IMR-90 (cell line): ENCODE measurements at regions not wholly inside any gene's neighbourhood (a gene's known extent, or its start where the extent isn't known, plus 50 kb on each side); places are given as distances from the start of the nearest gene placed in this dataset.

Experiments
- ATAC-seq: fragments of 200-7000 bp; cut with Tn5 transposase; 2 replicates; pipeline ENCODE4 v1.9.1; 2020; ENCODE audit warnings: low read depth, mild to moderate bottlenecking, moderate library complexity
- BruUV-seq: library from RNA; stranded (reverse); fragments of 400-500 nt; replicated peaks from 2 replicates; lab custom pipeline; 2021; lab: Mats Ljungman, UMichigan
- CTCF ChIA-PET: fragments of 300-600 bp; formaldehyde crosslinking; extraction: SDS; loops from one replicate; lab custom pipeline; 2021; ENCODE audit warnings: antibody characterized with exemption; lab: Yijun Ruan, JAX
- POLR2A ChIA-PET: fragments of 300-600 bp; sonication (Branson Sonifier 250); formaldehyde crosslinking; loops from one replicate; lab custom pipeline; 2022; ENCODE audit warnings: antibody characterized with exemption; ENCODE audit not compliant: unreplicated experiment; lab: Charles Lee
- DNase-seq: peaks from one replicate; pipeline ENCODE4 v3.0.0; 2013
- H2AFZ ChIP-seq: replicated peaks from 2 replicates; pipeline ENCODE3; 2013; ENCODE audit warnings: low read length, mild to moderate bottlenecking; ENCODE audit not compliant: poor library complexity
- H2AK5ac ChIP-seq: 2 replicates; pipeline ENCODE4 v1.6.1; 2013; ENCODE audit warnings: low read depth, low read length, inconsistent platforms
- H2AK9ac ChIP-seq: replicated peaks from 2 replicates; pipeline ENCODE3; 2013; ENCODE audit warnings: mild to moderate bottlenecking, low read depth, low read length, moderate library complexity; ENCODE audit not compliant: poor library complexity
- H2BK120ac ChIP-seq: 2 replicates; pipeline ENCODE4 v1.6.1; 2013; ENCODE audit warnings: low read depth, low read length, inconsistent platforms
- H2BK15ac ChIP-seq: 3 replicates; pipeline ENCODE4 v1.6.1; 2013; ENCODE audit warnings: low read depth, low read length, inconsistent platforms
- H2BK20ac ChIP-seq: 2 replicates; pipeline ENCODE4 v1.6.1; 2013; ENCODE audit warnings: low read depth, mild to moderate bottlenecking, inconsistent platforms, low read length, moderate library complexity
- H2BK5ac ChIP-seq: 2 replicates; pipeline ENCODE4 v1.6.1; 2013; ENCODE audit warnings: mild to moderate bottlenecking, low read depth, low read length, inconsistent platforms; ENCODE audit not compliant: poor library complexity, severe bottlenecking
- H3K14ac ChIP-seq: replicated peaks from 2 replicates; pipeline ENCODE4 v1.6.1; 2013; ENCODE audit warnings: low read depth, low read length, inconsistent platforms
- H3K18ac ChIP-seq: 2 replicates; pipeline ENCODE4 v1.6.1; 2013; ENCODE audit warnings: low read depth, low read length, control low read depth
- H3K23ac ChIP-seq: 2 replicates; pipeline ENCODE4 v1.6.1; 2013; ENCODE audit warnings: low read depth, low read length, inconsistent platforms
- H3K27ac ChIP-seq: 2 replicates; pipeline ENCODE4 v1.5.1; 2013; ENCODE audit warnings: mild to moderate bottlenecking, control low read depth, low read length; ENCODE audit not compliant: insufficient read depth
- H3K27me3 ChIP-seq: 2 replicates; pipeline ENCODE4 v1.6.1; 2013; ENCODE audit warnings: low read length; ENCODE audit not compliant: control insufficient read depth, insufficient read depth
- H3K36me3 ChIP-seq: 2 replicates; pipeline ENCODE4 v1.6.1; 2013; ENCODE audit warnings: low read length, mixed read lengths; ENCODE audit not compliant: control insufficient read depth, insufficient read depth
- H3K4ac ChIP-seq: 2 replicates; pipeline ENCODE4 v1.6.1; 2013; ENCODE audit warnings: low read depth, low read length, inconsistent platforms
- H3K4me1 ChIP-seq: 2 replicates; pipeline ENCODE4 v1.6.1; 2013; ENCODE audit warnings: low read length, mixed read lengths; ENCODE audit not compliant: control insufficient read depth, insufficient read depth
- H3K4me2 ChIP-seq: 2 replicates; pipeline ENCODE4 v1.6.1; 2013; ENCODE audit warnings: low read depth, mild to moderate bottlenecking, control low read depth, low read length, moderate library complexity
- H3K4me3 ChIP-seq: 2 replicates; pipeline ENCODE4 v1.5.1; 2013; ENCODE audit warnings: low read depth, mild to moderate bottlenecking, control low read depth, low read length, moderate library complexity; ENCODE audit not compliant: insufficient read depth
- H3K56ac ChIP-seq: 2 replicates; pipeline ENCODE4 v1.6.1; 2013; ENCODE audit warnings: low read length, inconsistent platforms; ENCODE audit not compliant: insufficient read depth; ENCODE audit errors: extremely low read depth
- H3K79me1 ChIP-seq, 2 experiments: 2 replicates each; pipeline ENCODE4 v1.6.1; 2013; ENCODE audit warnings: low read length in 2 of 2, inconsistent platforms in 1 of 2, low read depth in 1 of 2
- H3K9ac ChIP-seq: 2 replicates; pipeline ENCODE4 v1.6.1; 2013; ENCODE audit warnings: low read depth, low read length, control low read depth
- H3K9me1 ChIP-seq: 2 replicates; pipeline ENCODE4 v1.6.1; 2013; ENCODE audit warnings: low read length, inconsistent platforms; ENCODE audit not compliant: insufficient read depth
- H3K9me3 ChIP-seq: 2 replicates; pipeline ENCODE4 v1.6.1; 2013; ENCODE audit warnings: low read length; ENCODE audit not compliant: control insufficient read depth, insufficient read depth
- H4K20me1 ChIP-seq: 2 replicates; pipeline ENCODE4 v1.6.1; 2013; ENCODE audit warnings: low read length, inconsistent platforms; ENCODE audit not compliant: insufficient read depth
- H4K5ac ChIP-seq: 2 replicates; pipeline ENCODE4 v1.6.1; 2013; ENCODE audit warnings: mild to moderate bottlenecking, low read depth, low read length, control low read depth
- H4K8ac ChIP-seq, 2 experiments: 2 replicates each; pipeline ENCODE4 v1.6.1; 2013; ENCODE audit warnings: low read depth in 2 of 2, low read length in 2 of 2, control low read depth in 1 of 2, inconsistent platforms in 1 of 2
- H4K91ac ChIP-seq: 2 replicates; pipeline ENCODE4 v1.6.1; 2013; ENCODE audit warnings: low read depth, low read length, inconsistent platforms; ENCODE audit not compliant: insufficient read depth
- BHLHE40 ChIP-seq: fragments of 150-350 bp; IDR thresholded peaks from 2 replicates; pipeline ENCODE4 v1.6.1; 2016; ENCODE audit warnings: mild to moderate bottlenecking, low read depth, low read length
- CEBPB ChIP-seq: IDR thresholded peaks from 2 replicates; pipeline ENCODE4 v1.6.1; 2012; ENCODE audit warnings: low read depth, low read length, improper control_type of control experiment
- CHD1 ChIP-seq: IDR thresholded peaks from 2 replicates; pipeline ENCODE4 v1.6.1; 2012; ENCODE audit warnings: low read depth, low read length, improper control_type of control experiment
- CTCF ChIP-seq: conservative IDR thresholded peaks from 2 replicates; pipeline ENCODE4 v1.5.1; 2012; ENCODE audit warnings: mild to moderate bottlenecking, low read depth, low read length, improper control_type of control experiment
- FOS ChIP-seq: fragments of 150-350 bp; IDR thresholded peaks from 2 replicates; pipeline ENCODE4 v1.6.1; 2016; ENCODE audit warnings: low read depth, low read length
- MAFK ChIP-seq: IDR thresholded peaks from 2 replicates; pipeline ENCODE4 v1.6.1; 2012; ENCODE audit warnings: low read depth, low read length, improper control_type of control experiment
- MAZ ChIP-seq: IDR thresholded peaks from 2 replicates; pipeline ENCODE4 v1.6.1; 2012; ENCODE audit warnings: low read depth, mild to moderate bottlenecking, low read length, improper control_type of control experiment, moderate library complexity, borderline replicate concordance
- MXI1 ChIP-seq: IDR thresholded peaks from 2 replicates; pipeline ENCODE4 v1.6.1; 2012; ENCODE audit warnings: low read depth, mild to moderate bottlenecking, low read length, moderate library complexity, borderline replicate concordance
- NFE2L2 ChIP-seq: fragments of 150-350 bp; IDR thresholded peaks from 2 replicates; pipeline ENCODE4 v1.6.1; 2016; ENCODE audit warnings: low read depth, mild to moderate bottlenecking, low read length
- POLR2A ChIP-seq: IDR thresholded peaks from 2 replicates; pipeline ENCODE4 v1.6.1; 2012; ENCODE audit warnings: mild to moderate bottlenecking, low read depth, low read length
- RAD21 ChIP-seq: IDR thresholded peaks from 2 replicates; pipeline ENCODE4 v1.6.1; 2012; ENCODE audit warnings: low read length, improper control_type of control experiment
- RCOR1 ChIP-seq: IDR thresholded peaks from 2 replicates; pipeline ENCODE4 v1.6.1; 2012; ENCODE audit warnings: mild to moderate bottlenecking, low read length, improper control_type of control experiment; ENCODE audit not compliant: insufficient replicate concordance
- RFX5 ChIP-seq: IDR thresholded peaks from 2 replicates; pipeline ENCODE4 v1.8.0; 2012; ENCODE audit warnings: low read depth, mild to moderate bottlenecking, low read length, moderate library complexity
- SMC3 ChIP-seq: fragments of 150-350 bp; IDR thresholded peaks from 2 replicates; pipeline ENCODE4 v1.6.1; 2016; ENCODE audit warnings: low read depth, mild to moderate bottlenecking, antibody characterized with exemption, low read length, moderate library complexity
- USF2 ChIP-seq: fragments of 150-350 bp; IDR thresholded peaks from 2 replicates; pipeline ENCODE4 v1.6.1; 2017; ENCODE audit warnings: mild to moderate bottlenecking, antibody characterized with exemption, low read length, low read depth
- WGBS, 2 experiments: methylation state at CpG; one replicate each; pipeline versions ENCODE4 v1.1.5 to v1.1.7; 2013; ENCODE audit warnings: missing lambda C conversion rate in 2 of 2; ENCODE audit not compliant: insufficient read length in 1 of 2; ENCODE audit errors: extremely low coverage in 2 of 2; 5-methylcytosine and 5-hydroxymethylcytosine counted together
- dilution Hi-C: fragments of 300-500 bp; cut with HindIII; formaldehyde crosslinking; loops from one replicate; pipeline ENCODE4 v1.14.3; 2018; ENCODE audit warnings: low sequenced_read_pairs; ENCODE audit not compliant: unreplicated experiment
- in situ Hi-C: fragments of 300-500 bp; cut with MboI; formaldehyde crosslinking; loops from 3 replicates; pipeline ENCODE4 v1.14.3; 2019; ENCODE audit warnings: low sequenced_read_pairs, inconsistent platforms, mixed read lengths
- intact Hi-C: fragments of 100-400 bp; cut with micrococcal nuclease; formaldehyde crosslinking; loops from 2 replicates; pipeline ENCODE4 v1.10.0; 2022
- TF ChIP-seq, protein P1 (sequence below): fragments of 150-350 bp; IDR thresholded peaks from 2 replicates; pipeline ENCODE4 v1.6.1; 2016; ENCODE audit warnings: low read depth, mild to moderate bottlenecking, low read length, moderate library complexity, borderline replicate concordance

- Histone ChIP-seq H3K23ac (no peak overlapping the region), H4K8ac (no peak overlapping the region), H3K56ac (no peak overlapping the region), H2BK15ac (no peak overlapping the region), H3K9ac (no peak overlapping the region), H2AK9ac (no peak overlapping the region), H4K91ac (no peak overlapping the region), H3K27me3 (no peaks in the 10 kb centered on the region), H2AK5ac (no peak overlapping the region), H3K9me3 (peaks cover 2% of the 10 kb centered on the region), H2AFZ (no peak overlapping the region), H2BK120ac (no peak overlapping the region), H3K9me1 (no peaks in the 10 kb centered on the region), H3K4me2 (no peak overlapping the region), H3K4me1 (no peaks in the 10 kb centered on the region), H3K36me3 (no peaks in the 10 kb centered on the region), H4K20me1 (no peaks in the 10 kb centered on the region), H3K18ac (no peak overlapping the region), H3K14ac (no peak overlapping the region), H3K27ac (no peak overlapping the region), H4K5ac (no peak overlapping the region), H3K4me3 (no peak overlapping the region), H2BK5ac (no peak overlapping the region), H2BK20ac (no peak overlapping the region), H3K79me1 (no peaks in the 10 kb centered on the region), H3K4ac (no peak overlapping the region)
- intact Hi-C loops = no loop called here
- dilution Hi-C loops = no loop called here
- CTCF ChIA-PET = no interaction called here
- WGBS, 2 experiments = no CpG with 5 or more reads among the region's 1 CpG
- BruUV-seq = no TSS peak
- TF ChIP-seq CEBPB (no peak), MAFK (no peak), POLR2A (no peak), RAD21 (no peak), MAZ (no peak), BHLHE40 (no peak), SMC3 (no peak), CHD1 (no peak), FOS (no peak), RFX5 (no peak), RCOR1 (no peak), NFE2L2 (no peak), MXI1 (no peak), USF2 (no peak), CTCF (no peak)
- TF ChIP-seq, protein P1, sequence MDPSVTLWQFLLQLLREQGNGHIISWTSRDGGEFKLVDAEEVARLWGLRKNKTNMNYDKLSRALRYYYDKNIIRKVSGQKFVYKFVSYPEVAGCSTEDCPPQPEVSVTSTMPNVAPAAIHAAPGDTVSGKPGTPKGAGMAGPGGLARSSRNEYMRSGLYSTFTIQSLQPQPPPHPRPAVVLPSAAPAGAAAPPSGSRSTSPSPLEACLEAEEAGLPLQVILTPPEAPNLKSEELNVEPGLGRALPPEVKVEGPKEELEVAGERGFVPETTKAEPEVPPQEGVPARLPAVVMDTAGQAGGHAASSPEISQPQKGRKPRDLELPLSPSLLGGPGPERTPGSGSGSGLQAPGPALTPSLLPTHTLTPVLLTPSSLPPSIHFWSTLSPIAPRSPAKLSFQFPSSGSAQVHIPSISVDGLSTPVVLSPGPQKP = no peak
- ATAC-seq = no peak
- in situ Hi-C loops = no loop called here
- POLR2A ChIA-PET = no interaction called here
- DNase-seq = no peak
Measured at GRCh38 chr3:34807611-34808010, 831.7 kb upstream of the ARPP21 start.
